ENCODE measurements at regions not wholly inside any gene's neighbourhood (a gene's known extent, or its start where the extent isn't known, plus 50 kb on each side); places are given as distances from the start of the nearest gene placed in this dataset.

GRCh38 chr5:89268460-89268859 lies 385.5 kb upstream of the MEF2C start:
- no peak for DNase-seq (ENCODE audit: low read depth)

GRCh38 chr5:89267788-89268187 lies 384.8 kb upstream of the MEF2C start:
- no peak for DNase-seq (ENCODE audit: low read depth)

GRCh38 chr5:89265511-89266179 lies 382.7 kb upstream of the MEF2C start:
- peak; percentile 36 for DNase-seq (ENCODE audit: low read depth)

GRCh38 chr5:89263846-89264245 lies 380.9 kb upstream of the MEF2C start:
- DNase-seq (ENCODE audit: low read depth), result no peak

GRCh38 chr5:89262030-89262429 lies 379.0 kb upstream of the MEF2C start:
- no peak for DNase-seq (ENCODE audit: low read depth)

- DNase-seq (ENCODE audit: low read depth), result no peak
Observed at GRCh38 chr5:89260254-89260653, 377.3 kb upstream of the MEF2C start.

- DNase-seq (ENCODE audit: low read depth), result peak; percentile 35
Observed at GRCh38 chr5:89255845-89256463, 373.0 kb upstream of the MEF2C start.

- DNase-seq (ENCODE audit: low read depth), result no peak
Observed at GRCh38 chr5:89253666-89254352, 370.8 kb upstream of the MEF2C start.

GRCh38 chr5:89246864-89247263 lies 363.9 kb upstream of the MEF2C start:
- DNase-seq (ENCODE audit: low read depth), result no peak

- DNase-seq (ENCODE audit: low read depth), result no peak
Observed at GRCh38 chr5:89246252-89246651, 363.3 kb upstream of the MEF2C start.

- DNase-seq (ENCODE audit: low read depth), result no peak
Observed at GRCh38 chr5:89243611-89244010, 360.6 kb upstream of the MEF2C start.

- no peak for DNase-seq (ENCODE audit: low read depth)
Observed at GRCh38 chr5:89241186-89241585, 358.2 kb upstream of the MEF2C start.

GRCh38 chr5:89236900-89237299 lies 353.9 kb upstream of the MEF2C start:
- no peak for DNase-seq (ENCODE audit: low read depth)

- DNase-seq (ENCODE audit: low read depth), result no peak
Observed at GRCh38 chr5:89233462-89233861, 350.5 kb upstream of the MEF2C start.

GRCh38 chr5:89232139-89232603 lies 349.2 kb upstream of the MEF2C start:
- DNase-seq (ENCODE audit: low read depth), result no peak

- no peak for DNase-seq (ENCODE audit: low read depth)
Observed at GRCh38 chr5:89230178-89230577, 347.2 kb upstream of the MEF2C start.

- DNase-seq (ENCODE audit: low read depth), result no peak
Observed at GRCh38 chr5:89229331-89230070, 346.5 kb upstream of the MEF2C start.

- DNase-seq (ENCODE audit: low read depth), result no peak
Observed at GRCh38 chr5:89228355-89228754, 345.4 kb upstream of the MEF2C start.

- no peak for DNase-seq (ENCODE audit: low read depth)
Observed at GRCh38 chr5:89218364-89218763, 335.4 kb upstream of the MEF2C start.

- DNase-seq (ENCODE audit: low read depth), result no peak
Observed at GRCh38 chr5:89216606-89217005, 333.6 kb upstream of the MEF2C start.

- DNase-seq (ENCODE audit: low read depth), result peak; percentile 73
Observed at GRCh38 chr5:89213573-89213972, 330.6 kb upstream of the MEF2C start.

GRCh38 chr5:89211836-89212235 lies 328.9 kb upstream of the MEF2C start:
- DNase-seq (ENCODE audit: low read depth), result peak; percentile 61

- no peak for DNase-seq (ENCODE audit: low read depth)
Observed at GRCh38 chr5:89208811-89209210, 325.8 kb upstream of the MEF2C start.

Data from fibroblast of the conjunctiva (primary cell).